ENCODE measurements at regions not wholly inside any gene's neighbourhood (a gene's known extent, or its start where the extent isn't known, plus 50 kb on each side); places are given as distances from the start of the nearest gene placed in this dataset.

- H3K9ac ChIP-seq (ENCODE audit: insufficient read depth in 1 of 2, low read length in 2 of 2), result no peak overlapping the region
- ATAC-seq (ENCODE audit: insufficient read depth, low FRiP score) (no peak), DNase-seq (no peak)
- no peaks in the 10 kb centered on the region for H3K4me1 ChIP-seq (ENCODE audit: control insufficient read depth in 5 of 5, insufficient read depth in 5 of 5, low read length in 5 of 5)
- no peaks in the 10 kb centered on the region for H3K27me3 ChIP-seq (ENCODE audit: control insufficient read depth in 3 of 3, insufficient read depth in 3 of 3, low read length in 2 of 3)
- H3K27ac ChIP-seq (ENCODE audit: low read depth in 1 of 2, low read length in 1 of 2), result no peak overlapping the region
- H3K4me3 ChIP-seq, result no peak overlapping the region
- no peak for TF ChIP-seq CTCF (IDR thresholded peaks at IDR 0.05; ENCODE audit: control extremely low read depth, extremely low read depth)
- no peaks in the 10 kb centered on the region for H3K9me3 ChIP-seq (ENCODE audit: control insufficient read depth in 4 of 4, insufficient read depth in 3 of 4, low read length in 3 of 4)
- 51 to 71% methylated on average over 2 of the region's 2 CpGs for WGBS, 2 donors
- H3K36me3 ChIP-seq (ENCODE audit: control insufficient read depth in 4 of 4, insufficient read depth in 4 of 4, low read length in 4 of 4), result no peaks in the 10 kb centered on the region
These were observed 68.7 kb downstream of the LIG4 start for GRCh38 chr13:108146642-108147041.

GRCh38 chr13:108142702-108143436 is 72.5 kb downstream of the LIG4 start:
- TF ChIP-seq CTCF (IDR thresholded peaks at IDR 0.05; ENCODE audit: control extremely low read depth, extremely low read depth), result no peak
- DNase-seq (no peak), ATAC-seq (ENCODE audit: insufficient read depth, low FRiP score) (no peak)
- Histone ChIP-seq H3K9me3 (ENCODE audit: control insufficient read depth in 4 of 4, insufficient read depth in 3 of 4, low read length in 3 of 4) (no peaks in the 10 kb centered on the region), H3K36me3 (ENCODE audit: control insufficient read depth in 4 of 4, insufficient read depth in 4 of 4, low read length in 4 of 4) (no peaks in the 10 kb centered on the region), H3K9ac (ENCODE audit: insufficient read depth in 1 of 2, low read length in 2 of 2) (no peak overlapping the region), H3K4me3 (no peak overlapping the region), H3K27me3 (ENCODE audit: control insufficient read depth in 3 of 3, insufficient read depth in 3 of 3, low read length in 2 of 3) (no peaks in the 10 kb centered on the region), H3K27ac (ENCODE audit: low read depth in 1 of 2, low read length in 1 of 2) (no peak overlapping the region), H3K4me1 (ENCODE audit: control insufficient read depth in 5 of 5, insufficient read depth in 5 of 5, low read length in 5 of 5) (no peaks in the 10 kb centered on the region)
- 69 to 79% methylated on average over 4 of the region's 4 CpGs for WGBS, 2 donors

- 92 to 93% methylated on average over 1 of the region's 1 CpG for WGBS, 2 donors
- H3K36me3 ChIP-seq (ENCODE audit: control insufficient read depth in 4 of 4, insufficient read depth in 4 of 4, low read length in 4 of 4), result no peaks in the 10 kb centered on the region
- ATAC-seq (ENCODE audit: insufficient read depth, low FRiP score), result no peak
- H3K9ac ChIP-seq (ENCODE audit: insufficient read depth in 1 of 2, low read length in 2 of 2), result no peak overlapping the region
- no peak for DNase-seq
- no peak overlapping the region for H3K27ac ChIP-seq (ENCODE audit: low read depth in 1 of 2, low read length in 1 of 2)
- H3K9me3 ChIP-seq (ENCODE audit: control insufficient read depth in 4 of 4, insufficient read depth in 3 of 4, low read length in 3 of 4), result no peaks in the 10 kb centered on the region
- no peak overlapping the region for H3K4me3 ChIP-seq
- no peak for TF ChIP-seq CTCF (IDR thresholded peaks at IDR 0.05; ENCODE audit: control extremely low read depth, extremely low read depth)
- H3K4me1 ChIP-seq (ENCODE audit: control insufficient read depth in 5 of 5, insufficient read depth in 5 of 5, low read length in 5 of 5), result no peaks in the 10 kb centered on the region
- no peaks in the 10 kb centered on the region for H3K27me3 ChIP-seq (ENCODE audit: control insufficient read depth in 3 of 3, insufficient read depth in 3 of 3, low read length in 2 of 3)
These were observed 78.2 kb downstream of the LIG4 start for GRCh38 chr13:108137176-108137575.

GRCh38 chr13:108127406-108127805 is 87.9 kb downstream of the LIG4 start:
- Histone ChIP-seq H3K27ac (ENCODE audit: low read depth in 1 of 2, low read length in 1 of 2) (no peak overlapping the region), H3K4me3 (no peak overlapping the region), H3K9ac (ENCODE audit: insufficient read depth in 1 of 2, low read length in 2 of 2) (no peak overlapping the region), H3K36me3 (ENCODE audit: control insufficient read depth in 4 of 4, insufficient read depth in 4 of 4, low read length in 4 of 4) (no peaks in the 10 kb centered on the region), H3K27me3 (ENCODE audit: control insufficient read depth in 3 of 3, insufficient read depth in 3 of 3, low read length in 2 of 3) (no peaks in the 10 kb centered on the region), H3K4me1 (ENCODE audit: control insufficient read depth in 5 of 5, insufficient read depth in 5 of 5, low read length in 5 of 5) (no peaks in the 10 kb centered on the region), H3K9me3 (ENCODE audit: control insufficient read depth in 4 of 4, insufficient read depth in 3 of 4, low read length in 3 of 4) (no peaks in the 10 kb centered on the region)
- no peak for ATAC-seq (ENCODE audit: insufficient read depth, low FRiP score)
- no peak for TF ChIP-seq CTCF (IDR thresholded peaks at IDR 0.05; ENCODE audit: control extremely low read depth, extremely low read depth)
- DNase-seq, result no peak

Data from lung (tissue), 11 donors.